ENCODE measurements at regions not wholly inside any gene's neighbourhood (a gene's known extent, or its start where the extent isn't known, plus 50 kb on each side); places are given as distances from the start of the nearest gene placed in this dataset.

- H3K4me3 ChIP-seq (ENCODE audit: low read length) = no peak overlapping the region
- no peak for DNase-seq (ENCODE audit: low read depth, low spot score)
Measured at GRCh38 chr3:144624656-144625055, 653.0 kb downstream of the DIPK2A start.

- DNase-seq (ENCODE audit: low read depth, low spot score) = no peak
- H3K4me3 ChIP-seq (ENCODE audit: low read length) = no peak overlapping the region
Measured at GRCh38 chr3:144626835-144627234, 655.2 kb downstream of the DIPK2A start.

- H3K4me3 ChIP-seq (ENCODE audit: low read length) = no peak overlapping the region
- DNase-seq (ENCODE audit: low read depth, low spot score) = no peak
Measured at GRCh38 chr3:144629381-144629780, 657.8 kb downstream of the DIPK2A start.

- no peak for DNase-seq (ENCODE audit: low read depth, low spot score)
Measured at GRCh38 chr3:144636833-144637232, 665.2 kb downstream of the DIPK2A start.

GRCh38 chr3:144638009-144638408 is 666.4 kb downstream of the DIPK2A start:
- no peak for DNase-seq (ENCODE audit: low read depth, low spot score)

More at GRCh38 chr3:144636833-144637232, 665.2 kb downstream of the DIPK2A start:
- no peak overlapping the region for H3K4me3 ChIP-seq (ENCODE audit: low read length)

GRCh38 chr3:144643771-144644198 is 672.2 kb downstream of the DIPK2A start:
- H3K4me3 ChIP-seq (ENCODE audit: low read length) = no peak overlapping the region
- no peak for DNase-seq (ENCODE audit: low read depth, low spot score)

More at GRCh38 chr3:144638009-144638408, 666.4 kb downstream of the DIPK2A start:
- H3K4me3 ChIP-seq (ENCODE audit: low read length) = no peak overlapping the region

GRCh38 chr3:144645300-144645699 is 673.7 kb downstream of the DIPK2A start:
- DNase-seq (ENCODE audit: low read depth, low spot score) = no peak
- H3K4me3 ChIP-seq (ENCODE audit: low read length) = no peak overlapping the region

GRCh38 chr3:144650380-144650779 is 678.8 kb downstream of the DIPK2A start:
- H3K4me3 ChIP-seq (ENCODE audit: low read length) = no peak overlapping the region

GRCh38 chr3:144652573-144652972 is 681.0 kb downstream of the DIPK2A start:
- H3K4me3 ChIP-seq (ENCODE audit: low read length) = no peak overlapping the region
- DNase-seq (ENCODE audit: low read depth, low spot score) = no peak

More at GRCh38 chr3:144650380-144650779, 678.8 kb downstream of the DIPK2A start:
- no peak for DNase-seq (ENCODE audit: low read depth, low spot score)

- no peak for DNase-seq (ENCODE audit: low read depth, low spot score)
- H3K4me3 ChIP-seq (ENCODE audit: low read length) = no peak overlapping the region
Measured at GRCh38 chr3:144655423-144655822, 683.8 kb downstream of the DIPK2A start.

GRCh38 chr3:144660186-144660585 is 688.6 kb downstream of the DIPK2A start:
- DNase-seq (ENCODE audit: low read depth, low spot score) = no peak
- no peak overlapping the region for H3K4me3 ChIP-seq (ENCODE audit: low read length)

- H3K4me3 ChIP-seq (ENCODE audit: low read length) = no peak overlapping the region
- DNase-seq (ENCODE audit: low read depth, low spot score) = no peak
Measured at GRCh38 chr3:144662729-144663128, 691.1 kb downstream of the DIPK2A start.

- no peak overlapping the region for H3K4me3 ChIP-seq (ENCODE audit: low read length)
- no peak for DNase-seq (ENCODE audit: low read depth, low spot score)
Measured at GRCh38 chr3:144663456-144664436, 692.1 kb downstream of the DIPK2A start.

- no peak overlapping the region for H3K4me3 ChIP-seq (ENCODE audit: low read length)
- DNase-seq (ENCODE audit: low read depth, low spot score) = no peak
Measured at GRCh38 chr3:144665567-144666053, 694.0 kb downstream of the DIPK2A start.

GRCh38 chr3:144670571-144670970 is 698.9 kb downstream of the DIPK2A start:
- no peak overlapping the region for H3K4me3 ChIP-seq (ENCODE audit: low read length)

GRCh38 chr3:144677103-144677502 is 705.5 kb downstream of the DIPK2A start:
- no peak overlapping the region for H3K4me3 ChIP-seq (ENCODE audit: low read length)
- DNase-seq (ENCODE audit: low read depth, low spot score) = no peak

More at GRCh38 chr3:144670571-144670970, 698.9 kb downstream of the DIPK2A start:
- DNase-seq (ENCODE audit: low read depth, low spot score) = no peak

GRCh38 chr3:144683065-144683464 is 711.4 kb downstream of the DIPK2A start:
- DNase-seq (ENCODE audit: low read depth, low spot score) = no peak
- H3K4me3 ChIP-seq (ENCODE audit: low read length) = no peak overlapping the region

- no peak overlapping the region for H3K4me3 ChIP-seq (ENCODE audit: low read length)
- DNase-seq (ENCODE audit: low read depth, low spot score) = peak; percentile 15
Measured at GRCh38 chr3:144687862-144688261, 716.2 kb downstream of the DIPK2A start.

GRCh38 chr3:144692488-144692887 is 720.9 kb downstream of the DIPK2A start:
- no peak for DNase-seq (ENCODE audit: low read depth, low spot score)
- H3K4me3 ChIP-seq (ENCODE audit: low read length) = no peak overlapping the region

- DNase-seq (ENCODE audit: low read depth, low spot score) = no peak
- H3K4me3 ChIP-seq (ENCODE audit: low read length) = no peak overlapping the region
Measured at GRCh38 chr3:144708437-144708836, 736.8 kb downstream of the DIPK2A start.

Data from Jurkat, Clone E6-1 (cell line).